Erythroblast (primary cell): ENCODE measurements at regions not wholly inside any gene's neighbourhood (a gene's known extent, or its start where the extent isn't known, plus 50 kb on each side); places are given as distances from the start of the nearest gene placed in this dataset.

Source experiments
- GATA1 ChIP-seq: IDR thresholded peaks from 2 replicates; pipeline ENCODE4 v1.6.1; 2011; ENCODE audit warnings: low read depth, mild to moderate bottlenecking, control low read depth, low read length, moderate library complexity
- POLR2A ChIP-seq: IDR thresholded peaks from 2 replicates; pipeline ENCODE4 v1.6.1; 2011; ENCODE audit warnings: mild to moderate bottlenecking, low read length

DNA sequence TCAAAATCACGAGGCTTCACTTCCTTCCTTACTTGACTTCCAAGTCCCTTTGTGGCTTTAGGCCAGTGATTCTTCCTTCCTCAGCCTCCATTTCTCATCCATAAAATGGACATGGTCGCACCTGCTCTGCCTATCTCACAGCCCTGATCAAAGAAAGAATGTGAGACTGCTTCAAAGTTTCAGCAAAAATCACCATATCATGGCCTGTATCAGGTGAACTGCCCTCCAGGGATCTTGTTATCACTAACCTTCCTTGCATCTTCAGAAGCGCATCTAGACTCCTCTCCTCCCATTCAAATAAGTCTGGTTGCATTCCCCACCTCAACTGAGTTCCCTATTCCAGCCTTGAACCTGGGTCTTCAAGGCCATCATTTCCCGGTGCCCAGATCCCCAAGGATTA lies 96.5 kb downstream of the TTC32 start:
- TF ChIP-seq POLR2A, result no peak
- TF ChIP-seq GATA1, result no peak
